Liver (tissue), 8 donors: ENCODE measurements at regions not wholly inside any gene's neighbourhood (a gene's known extent, or its start where the extent isn't known, plus 50 kb on each side); places are given as distances from the start of the nearest gene placed in this dataset.

Source experiments
- DNase-seq: peaks from one replicate; pipeline ENCODE4 v3.0.0-alpha.2; 2017; ENCODE audit warnings: low spot score
- H3K27ac ChIP-seq, 2 donors: one replicate each; pipeline ENCODE4 v1.7.0; 2013; ENCODE audit warnings: inconsistent platforms in 2 of 2, low read length in 2 of 2, control low read depth in 1 of 2, low read depth in 1 of 2, mild to moderate bottlenecking in 1 of 2
- H3K27me3 ChIP-seq, 4 donors: one replicate each; pipeline versions ENCODE4 v1.6.1 to v1.7.0; 2013; ENCODE audit warnings: low read length in 3 of 4, inconsistent platforms in 1 of 4, mild to moderate bottlenecking in 1 of 4, moderate library complexity in 1 of 4; ENCODE audit not compliant: control insufficient read depth in 4 of 4, insufficient read depth in 4 of 4
- H3K36me3 ChIP-seq, 4 donors: one replicate each; pipeline versions ENCODE4 v1.6.1 to v1.7.0; 2013; ENCODE audit warnings: low read length in 3 of 4, mild to moderate bottlenecking in 3 of 4, low read depth in 1 of 4, moderate library complexity in 1 of 4; ENCODE audit not compliant: control insufficient read depth in 4 of 4, insufficient read depth in 3 of 4
- H3K4me1 ChIP-seq, 4 donors: one replicate each; pipeline versions ENCODE4 v1.6.1 to v1.7.0; 2013; ENCODE audit warnings: low read length in 3 of 4, mild to moderate bottlenecking in 3 of 4, moderate library complexity in 1 of 4; ENCODE audit not compliant: control insufficient read depth in 4 of 4, insufficient read depth in 4 of 4
- H3K4me3 ChIP-seq, 3 donors: one replicate each; pipeline versions ENCODE4 v1.6.1 to v1.7.0; 2013; ENCODE audit warnings: low read length in 3 of 3, control low read depth in 1 of 3, low read depth in 1 of 3, mild to moderate bottlenecking in 1 of 3
- H3K9ac ChIP-seq, 2 donors: one replicate each; pipeline ENCODE4 v1.7.0; 2013; ENCODE audit warnings: low read length in 2 of 2, mild to moderate bottlenecking in 2 of 2, moderate library complexity in 2 of 2, control low read depth in 1 of 2, low read depth in 1 of 2
- H3K9me3 ChIP-seq, 4 donors: one replicate each; pipeline versions ENCODE4 v1.6.1 to v1.7.0; 2013; ENCODE audit warnings: low read length in 3 of 4; ENCODE audit not compliant: control insufficient read depth in 4 of 4
- ATF3 ChIP-seq: IDR thresholded peaks from 2 replicates; pipeline ENCODE4 v1.6.1; 2016; ENCODE audit warnings: antibody characterized with exemption
- CTCF ChIP-seq: fragments of 150-350 bp; IDR thresholded peaks from 2 replicates; pipeline ENCODE4 v1.5.1; 2017; ENCODE audit warnings: improper control_type of control experiment, low read depth, low read length; ENCODE audit not compliant: missing input control
- EGR1 ChIP-seq, 2 donors: IDR thresholded peaks; 2 replicates each; pipeline ENCODE4 v1.6.1; 2016 to 2018; ENCODE audit warnings: antibody characterized with exemption in 2 of 2, low read depth in 2 of 2
- FOXA1 ChIP-seq: IDR thresholded peaks from 2 replicates; pipeline ENCODE4 v1.6.1; 2016; ENCODE audit warnings: antibody characterized with exemption
- FOXA2 ChIP-seq: IDR thresholded peaks from 2 replicates; pipeline ENCODE4 v1.6.1; 2016; ENCODE audit warnings: antibody characterized with exemption
- GABPA ChIP-seq, 2 donors: IDR thresholded peaks in 1 of 2; conservative IDR thresholded peaks in 1 of 2; 2 replicates each; pipeline ENCODE4 v1.6.1; 2016; ENCODE audit warnings: antibody characterized with exemption in 2 of 2, mild to moderate bottlenecking in 1 of 2, moderate library complexity in 1 of 2
- HNF4A ChIP-seq, 2 donors: conservative IDR thresholded peaks; 2 replicates each; pipeline ENCODE4 v1.6.1; 2016; ENCODE audit warnings: antibody characterized with exemption in 2 of 2, mild to moderate bottlenecking in 2 of 2
- HNF4G ChIP-seq: IDR thresholded peaks from 2 replicates; pipeline ENCODE4 v1.6.1; 2016; ENCODE audit warnings: antibody characterized with exemption
- MAX ChIP-seq: IDR thresholded peaks from 2 replicates; pipeline ENCODE4 v1.6.1; 2016; ENCODE audit warnings: antibody characterized with exemption
- NR2F2 ChIP-seq: IDR thresholded peaks from 2 replicates; pipeline ENCODE4 v1.6.1; 2016; ENCODE audit warnings: antibody characterized with exemption
- RAD21 ChIP-seq, 2 donors: IDR thresholded peaks; 2 replicates each; pipeline ENCODE4 v1.6.1; 2016; ENCODE audit warnings: antibody characterized with exemption in 2 of 2, mild to moderate bottlenecking in 2 of 2
- REST ChIP-seq: IDR thresholded peaks from 2 replicates; pipeline ENCODE4 v1.6.1; 2016; ENCODE audit warnings: antibody characterized with exemption, mild to moderate bottlenecking
- RXRA ChIP-seq, 2 donors: IDR thresholded peaks; 2 replicates each; pipeline ENCODE4 v1.6.1; 2017 to 2018; ENCODE audit warnings: antibody characterized with exemption in 2 of 2, mild to moderate bottlenecking in 1 of 2
- SP1 ChIP-seq: IDR thresholded peaks from 2 replicates; pipeline ENCODE4 v1.6.1; 2018; ENCODE audit warnings: antibody characterized with exemption, mild to moderate bottlenecking
- YY1 ChIP-seq: IDR thresholded peaks from 2 replicates; pipeline ENCODE4 v1.6.1; 2016; ENCODE audit warnings: antibody characterized with exemption, mild to moderate bottlenecking
- WGBS: extraction: QIAGEN DNeasy Blood & Tissue Kit; methylation state at CpG from one replicate; pipeline ENCODE4 v1.1.7; 2013; 5-methylcytosine and 5-hydroxymethylcytosine counted together
- donor health status: healthy.
- donor health status: healthy.
- donor health status: healthy.
- donor health status: healthy.
- donor health status: healthy.

GRCh38 chr1:143619851-143620250 lies 351.9 kb downstream of the FAM72C start:
- Histone ChIP-seq H3K27me3 (no peaks in the 10 kb centered on the region), H3K9me3 (no peaks in the 10 kb centered on the region), H3K36me3 (no peaks in the 10 kb centered on the region), H3K9ac (no peak overlapping the region), H3K4me3 (no peak overlapping the region), H3K27ac (no peak overlapping the region), H3K4me1 (no peaks in the 10 kb centered on the region)
- 77% methylated on average over 12 of the region's 12 CpGs for WGBS
- no peak for DNase-seq
- TF ChIP-seq FOXA1 (no peak), GABPA (IDR thresholded peaks at IDR 0.05 in 1 of 2, conservative IDR thresholded peaks at IDR 0.05 in 1 of 2) (no peak), HNF4G (no peak), YY1 (no peak), ATF3 (no peak), REST (no peak), NR2F2 (no peak), FOXA2 (no peak), RAD21 (IDR thresholded peaks at IDR 0.05) (no peak)

- Histone ChIP-seq H3K4me3 (no peak overlapping the region), H3K9me3 (no peaks in the 10 kb centered on the region), H3K9ac (no peak overlapping the region), H3K27me3 (no peaks in the 10 kb centered on the region), H3K27ac (no peak overlapping the region), H3K4me1 (no peaks in the 10 kb centered on the region), H3K36me3 (no peaks in the 10 kb centered on the region)
- TF ChIP-seq RAD21 (IDR thresholded peaks at IDR 0.05) (peak in 1 of 2 donors; percentile 9), RXRA (IDR thresholded peaks at IDR 0.05) (no peak)
- DNase-seq, result no peak
- WGBS, result 41% methylated on average over 2 of the region's 2 CpGs
These were observed 360.6 kb downstream of the FAM72C start for GRCh38 chr1:143611159-143611558.

- TF ChIP-seq ATF3, result no peak
- TF ChIP-seq HNF4G, result no peak
- no peak for TF ChIP-seq CTCF
- TF ChIP-seq SP1, result no peak
- TF ChIP-seq REST, result no peak
- no peak for TF ChIP-seq HNF4A (conservative IDR thresholded peaks at IDR 0.05)
- TF ChIP-seq GABPA (IDR thresholded peaks at IDR 0.05 in 1 of 2, conservative IDR thresholded peaks at IDR 0.05 in 1 of 2), result no peak
- no peak for TF ChIP-seq RXRA (IDR thresholded peaks at IDR 0.05)
- no peak for TF ChIP-seq FOXA2
- TF ChIP-seq MAX, result no peak
- no peak for TF ChIP-seq NR2F2
- no peak for TF ChIP-seq EGR1 (IDR thresholded peaks at IDR 0.05; ENCODE audit: low read depth in 2 of 2)
- TF ChIP-seq YY1, result no peak
- TF ChIP-seq FOXA1, result no peak
- no peaks in the 10 kb centered on the region for H3K27me3 ChIP-seq
- H3K4me3 ChIP-seq, result no peak overlapping the region
- H3K4me1 ChIP-seq, result no peaks in the 10 kb centered on the region
- H3K9me3 ChIP-seq, result no peaks in the 10 kb centered on the region
- H3K36me3 ChIP-seq, result no peaks in the 10 kb centered on the region
- DNase-seq, result no peak
- H3K27ac ChIP-seq, result no peak overlapping the region
- 89% methylated on average over 11 of the region's 11 CpGs for WGBS
- no peak overlapping the region for H3K9ac ChIP-seq
These were observed 361.6 kb downstream of the FAM72C start for GRCh38 chr1:143610196-143610595.
